ENCODE measurements at regions not wholly inside any gene's neighbourhood (a gene's known extent, or its start where the extent isn't known, plus 50 kb on each side); places are given as distances from the start of the nearest gene placed in this dataset.

- FAIRE-seq, result no peak
- Histone ChIP-seq H3K56ac (replicated peaks; ENCODE audit: insufficient read length, low read depth, low read length) (no peak overlapping the region), H3K27me3 (replicated peaks in 1 of 4; ENCODE audit: control insufficient read depth in 3 of 4, extremely low read depth in 1 of 4, insufficient read depth in 3 of 4, low read length in 3 of 4) (no peaks in the 10 kb centered on the region), H3K4me3 (ENCODE audit: extremely low read depth in 1 of 4, insufficient read depth in 2 of 4, low read depth in 3 of 4, low read length in 4 of 4) (no peak overlapping the region), H3K79me1 (ENCODE audit: low read depth, low read length) (no peaks in the 10 kb centered on the region), H3K9ac (replicated peaks in 1 of 4; ENCODE audit: extremely low read depth in 1 of 4, low read depth in 3 of 4, low read length in 3 of 4) (no peak overlapping the region), H2BK5ac (ENCODE audit: low read depth, low read length) (no peak overlapping the region), H3K79me2 (ENCODE audit: control insufficient read depth in 1 of 2, insufficient read depth in 2 of 2, low read length in 2 of 2) (no peaks in the 10 kb centered on the region), H3K23ac (ENCODE audit: insufficient read length) (no peak overlapping the region), H4K20me1 (replicated peaks in 1 of 2; ENCODE audit: control insufficient read depth in 1 of 2, insufficient read depth in 2 of 2, low read length in 2 of 2) (no peaks in the 10 kb centered on the region), H3K18ac (ENCODE audit: extremely low read depth, low read length) (no peak overlapping the region), H3K4me2 (ENCODE audit: insufficient read depth in 1 of 2, low read depth in 2 of 2, low read length in 2 of 2) (no peak overlapping the region), H3K4ac (replicated peaks; ENCODE audit: insufficient read length, low read depth, low read length) (no peak overlapping the region), H3K27ac (ENCODE audit: low read depth, low read length) (no peak overlapping the region), H2BK12ac (ENCODE audit: low read depth, low read length) (no peak overlapping the region), H2AK5ac (ENCODE audit: low read depth, low read length) (no peak overlapping the region), H4K8ac (ENCODE audit: extremely low read depth, insufficient read depth, low read length) (no peak overlapping the region), H3K4me1 (replicated peaks in 1 of 4; ENCODE audit: control insufficient read depth in 3 of 4, insufficient read depth in 4 of 4, low read length in 3 of 4) (peaks cover 0 to 2% (median 0%) of the 10 kb centered on the region in 4 experiments; a peak in 1 of 7 replicates), H2BK20ac (ENCODE audit: low read length) (no peak overlapping the region), H3K14ac (ENCODE audit: insufficient read length) (no peak overlapping the region), H2BK120ac (replicated peaks; ENCODE audit: low read depth, low read length) (no peak overlapping the region), H3K36me3 (ENCODE audit: control insufficient read depth in 2 of 4, insufficient read depth in 4 of 4, low read length in 3 of 4) (no peaks in the 10 kb centered on the region), H4K5ac (ENCODE audit: insufficient read length, low read depth, low read length) (no peak overlapping the region), H4K91ac (replicated peaks; ENCODE audit: insufficient read length, low read length) (no peak overlapping the region), H3K9me3 (ENCODE audit: insufficient read depth in 2 of 2, low read depth in 1 of 2, low read length in 1 of 2) (no peaks in the 10 kb centered on the region), H2AFZ (ENCODE audit: low read length) (no peak overlapping the region), H2BK15ac (ENCODE audit: low read length) (no peak overlapping the region), H3K23me2 (ENCODE audit: low read depth, low read length) (no peaks in the 10 kb centered on the region)
- POLR2A ChIA-PET (ENCODE audit: partially characterized antibody), result no interaction called here
- WGBS, 2 experiments (ENCODE audit: extremely low coverage in 1 of 2, insufficient coverage in 1 of 2, insufficient read length in 1 of 2, insufficient replicate concordance in 2 of 2, low coverage in 1 of 2, low lambda C conversion rate in 2 of 2, missing lambda C conversion rate in 1 of 2), result 100% methylated on average over 1 of the region's 1 CpG; no CpG with 5 or more reads in 1 of the 2 experiments
- CTCF ChIA-PET (ENCODE audit: partially characterized antibody), result interaction anchor here (1.9 kb wide), 1 partner anchor 16 kb away, joined by 5 read pairs; no protein-coding TSS in a partner anchor
- TF ChIP-seq CBX8 (IDR thresholded peaks at IDR 0.05; ENCODE audit: borderline replicate concordance, low read depth, low read length), result no peak
- TF ChIP-seq MAX (IDR thresholded peaks at IDR 0.05), result no peak
- TF ChIP-seq ASH2L (IDR thresholded peaks at IDR 0.05; ENCODE audit: low read length), result no peak
- TF ChIP-seq SP2 (IDR thresholded peaks at IDR 0.05; ENCODE audit: low read length), result no peak
- DNase-seq (ENCODE audit: low read depth in 1 of 2, low spot score in 2 of 2), result no peak
Measured at GRCh38 chr11:82210011-82210410, 523.7 kb downstream of the FAM181B start.

Measured in H1 (cell line).